RWPE1 (cell line): ENCODE measurements at regions not wholly inside any gene's neighbourhood (a gene's known extent, or its start where the extent isn't known, plus 50 kb on each side); places are given as distances from the start of the nearest gene placed in this dataset.

Source experiments
- CTCF ChIA-PET: fragments of 350-600 bp; sonication (Branson Sonifier 250); formaldehyde crosslinking; extraction: SDS; loops from one replicate; lab custom pipeline; 2021; lab: Yijun Ruan, JAX
- POLR2A ChIA-PET: fragments of 400-600 bp; formaldehyde crosslinking; extraction: SDS; loops from one replicate; lab custom pipeline; 2020; ENCODE audit warnings: antibody characterized with exemption; ENCODE audit not compliant: low non-redundant PET; lab: Yijun Ruan, JAX
- DNase-seq: peaks from one replicate; pipeline ENCODE4 v3.0.0; 2012; ENCODE audit warnings: low spot score
- H3K27ac ChIP-seq: fragments of 450-650 bp; 2 replicates; pipeline ENCODE4 v1.5.1; 2017
- CTCF ChIP-seq: fragments of 450-650 bp; conservative IDR thresholded peaks from 2 replicates; pipeline ENCODE4 v1.5.1; 2017; ENCODE audit warnings: low read depth, mild to moderate bottlenecking

- no peak overlapping the region for H3K27ac ChIP-seq
- no peak for DNase-seq
- CTCF ChIA-PET, result interaction anchor here (1.9 kb wide), 1 partner anchor 547 kb away, joined by 7 read pairs; no protein-coding TSS in a partner anchor
- POLR2A ChIA-PET, result no interaction called here
- no peak for TF ChIP-seq CTCF
Observed at GRCh38 chr5:159440235-159440634, 109.9 kb upstream of the IL12B start.

GRCh38 chr5:159440968-159441367 lies 110.7 kb upstream of the IL12B start:
- POLR2A ChIA-PET, result no interaction called here
- DNase-seq, result no peak
- CTCF ChIA-PET, result interaction anchor here (0.7 to 1.9 kb wide), 4 partner anchors 476 to 908 kb away, joined by 4 to 7 read pairs (median 6); no protein-coding TSS in a partner anchor
- H3K27ac ChIP-seq, result no peak overlapping the region
- no peak for TF ChIP-seq CTCF

- POLR2A ChIA-PET, result no interaction called here
- no peak for TF ChIP-seq CTCF
- peak; percentile 34 for DNase-seq
- CTCF ChIA-PET, result interaction anchor here (0.6 to 1.9 kb wide), 9 partner anchors 9 to 908 kb away, joined by 3 to 8 read pairs (median 5); no protein-coding TSS in a partner anchor
- H3K27ac ChIP-seq, result no peak overlapping the region
Observed at GRCh38 chr5:159441441-159441840, 111.2 kb upstream of the IL12B start.

GRCh38 chr5:159442206-159442850 lies 112.0 kb upstream of the IL12B start:
- DNase-seq, result no peak
- H3K27ac ChIP-seq, result no peak overlapping the region
- TF ChIP-seq CTCF, result no peak
- ChIA-PET POLR2A (no interaction called here), CTCF (interaction anchor here (0.5 to 4.9 kb wide), 11 partner anchors 8 to 854 kb away, joined by 3 to 52 read pairs (median 4); no protein-coding TSS in a partner anchor)

GRCh38 chr5:159444441-159445082 lies 114.3 kb upstream of the IL12B start:
- POLR2A ChIA-PET, result no interaction called here
- CTCF ChIA-PET, result interaction anchor here (0.6 to 4.9 kb wide), 14 partner anchors 12 to 1232 kb away, joined by 3 to 52 read pairs (median 3); no protein-coding TSS in a partner anchor
- peak; percentile 81 for DNase-seq
- no peak; the same call in 1 of the 2 replicates for TF ChIP-seq CTCF
- H3K27ac ChIP-seq, result no peak overlapping the region

- CTCF ChIA-PET, result interaction anchor here (1.7 kb wide), 1 partner anchor 540 kb away, joined by 12 read pairs; no protein-coding TSS in a partner anchor
- POLR2A ChIA-PET, result no interaction called here
- no peak overlapping the region for H3K27ac ChIP-seq
- no peak for DNase-seq
- TF ChIP-seq CTCF, result no peak
Observed at GRCh38 chr5:159447116-159447515, 116.8 kb upstream of the IL12B start.
